HCT116 (cell line): ENCODE measurements at regions not wholly inside any gene's neighbourhood (a gene's known extent, or its start where the extent isn't known, plus 50 kb on each side); places are given as distances from the start of the nearest gene placed in this dataset.

Source experiments
- ATAC-seq: fragments of 200-7000 bp; cut with Tn5 transposase; 2 replicates; pipeline ENCODE4 v1.9.1; 2020; ENCODE audit warnings: mild to moderate bottlenecking, moderate library complexity
- BruUV-seq: library from RNA; stranded (reverse); fragments of 400-500 nt; replicated peaks from 2 replicates; lab custom pipeline; 2021; lab: Mats Ljungman, UMichigan
- CTCF ChIA-PET: fragments of 300-600 bp; sonication (Branson Sonifier 250); formaldehyde crosslinking; loops from one replicate; lab custom pipeline; 2021; ENCODE audit warnings: antibody characterized with exemption; lab: Charles Lee
- POLR2A ChIA-PET: fragments of 300-600, 350-600 bp; sonication (Branson Sonifier 250); formaldehyde crosslinking; loops from one replicate; lab custom pipeline; 2021; ENCODE audit warnings: antibody characterized with exemption; lab: Charles Lee
- RAD21 ChIA-PET, 2 experiments: fragments of 300-600 bp; sonication (Branson Sonifier 250); formaldehyde crosslinking; loops; one replicate each; lab custom pipeline; 2023; ENCODE audit warnings: low total read pairs in 2 of 2; ENCODE audit not compliant: uncharacterized antibody in 2 of 2, unreplicated experiment in 2 of 2, low non-redundant PET in 1 of 2; lab: Charles Lee
- DNase-seq: peaks from one replicate; pipeline ENCODE4 v3.0.0-alpha.2; 2010; ENCODE audit warnings: low read depth, low spot score
- H2AFZ ChIP-seq: fragments of 200-600 bp; shearing (Covaris generic), sonication (generic); 2 replicates; pipeline ENCODE4 v1.6.1; 2017; ENCODE audit warnings: low read depth, mixed run types, mixed read lengths, antibody characterized with exemption, low read length; ENCODE audit not compliant: poor library complexity, severe bottlenecking
- H3K27ac ChIP-seq: 2 replicates; pipeline ENCODE4 v1.5.1; 2012; ENCODE audit warnings: low read depth, low read length
- H3K27me3 ChIP-seq: fragments of 200-600 bp; sonication (generic); 2 replicates; pipeline ENCODE4 v1.6.1; 2016; ENCODE audit warnings: mixed run types, low read length, mixed read lengths; ENCODE audit not compliant: insufficient read depth
- H3K36me3 ChIP-seq, 2 experiments: fragments of 200-500 bp in 1 of 2; fragments of 200-600 bp in 1 of 2; sonication (Bioruptor generic) in 1 of 2; sonication (generic) in 1 of 2; 2 replicates each; pipeline versions ENCODE4 v1.5.1 to v1.6.1; 2014 to 2016; ENCODE audit warnings: low read length in 2 of 2, inconsistent platforms in 1 of 2, mixed read lengths in 1 of 2, mixed run types in 1 of 2; ENCODE audit not compliant: insufficient read depth in 2 of 2, control insufficient read depth in 1 of 2
- H3K4me1 ChIP-seq, 2 experiments: fragments of 200-600 bp in 1 of 2; sonication (generic) in 1 of 2; 2 replicates each; pipeline versions ENCODE4 v1.5.1 to v1.6.1; 2012 to 2017; ENCODE audit warnings: low read length in 2 of 2, inconsistent platforms in 1 of 2, mild to moderate bottlenecking in 1 of 2, mixed read lengths in 1 of 2, mixed run types in 1 of 2, moderate library complexity in 1 of 2; ENCODE audit not compliant: insufficient read depth in 2 of 2, control insufficient read depth in 1 of 2
- H3K4me2 ChIP-seq: fragments of 200-600 bp; sonication (generic); 2 replicates; pipeline ENCODE4 v1.6.1; 2017; ENCODE audit warnings: mixed run types, low read length, mixed read lengths
- H3K4me3 ChIP-seq, 2 experiments: fragments of 200-600 bp in 1 of 2; sonication (generic) in 1 of 2; replicated peaks in 1 of 2; 2 replicates each; pipeline ENCODE4 v1.5.1; 2011 to 2016; ENCODE audit warnings: low read length in 2 of 2, control low read depth in 1 of 2, low read depth in 1 of 2, mild to moderate bottlenecking in 1 of 2, mixed read lengths in 1 of 2, mixed run types in 1 of 2
- H3K79me2 ChIP-seq: fragments of 200-600 bp; sonication (generic); 2 replicates; pipeline ENCODE4 v1.6.1; 2017; ENCODE audit warnings: mild to moderate bottlenecking, mixed run types, low read length, moderate library complexity, mixed read lengths; ENCODE audit not compliant: insufficient read depth
- H3K9ac ChIP-seq: fragments of 200-600 bp; sonication (generic); 2 replicates; pipeline ENCODE4 v1.6.1; 2016; ENCODE audit warnings: low read length, mixed read lengths
- H3K9me2 ChIP-seq: fragments of 200-600 bp; sonication (generic), shearing (Covaris generic); 2 replicates; pipeline ENCODE4 v1.6.1; 2017; ENCODE audit warnings: mixed run types, mild to moderate bottlenecking, moderate library complexity; ENCODE audit not compliant: insufficient read depth
- H3K9me3 ChIP-seq, 2 experiments: fragments of 200-500 bp in 1 of 2; fragments of 200-600 bp in 1 of 2; sonication (Bioruptor generic) in 1 of 2; sonication (generic) in 1 of 2; 2 replicates each; pipeline ENCODE4 v1.6.1; 2014 to 2017; ENCODE audit warnings: low read length in 2 of 2, mixed read lengths in 2 of 2, inconsistent platforms in 1 of 2, low read depth in 1 of 2, mild to moderate bottlenecking in 1 of 2, mixed run types in 1 of 2, moderate library complexity in 1 of 2; ENCODE audit not compliant: control insufficient read depth in 1 of 2, insufficient read depth in 1 of 2
- H4K20me1 ChIP-seq: fragments of 200-600 bp; sonication (generic), shearing (Covaris generic); 2 replicates; pipeline ENCODE4 v1.6.1; 2017; ENCODE audit warnings: mixed run types, mild to moderate bottlenecking, moderate library complexity; ENCODE audit not compliant: insufficient read depth
- CBX3 ChIP-seq: IDR thresholded peaks from 2 replicates; pipeline ENCODE4 v1.6.1; 2012; ENCODE audit warnings: low read depth
- EGR1 ChIP-seq: IDR thresholded peaks from 2 replicates; pipeline ENCODE4 v1.6.1; 2012; ENCODE audit warnings: low read depth
- ELF1 ChIP-seq: IDR thresholded peaks from 2 replicates; pipeline ENCODE4 v1.6.1; 2012; ENCODE audit warnings: low read depth, borderline replicate concordance
- FOSL1 ChIP-seq: IDR thresholded peaks from 2 replicates; pipeline ENCODE4 v1.6.1; 2012; ENCODE audit warnings: low read depth
- JUND ChIP-seq: IDR thresholded peaks from 2 replicates; pipeline ENCODE4 v1.6.1; 2012
- POLR2A ChIP-seq: IDR thresholded peaks from 2 replicates; pipeline ENCODE4 v1.7.0; 2011; ENCODE audit warnings: borderline replicate concordance; ENCODE audit not compliant: insufficient read depth, insufficient read length; ENCODE audit errors: extremely low read depth
- POLR2AphosphoS5 ChIP-seq: IDR thresholded peaks from 2 replicates; pipeline ENCODE4 v1.6.1; 2011; ENCODE audit warnings: mild to moderate bottlenecking, low read depth, low read length, moderate library complexity
- RAD21 ChIP-seq: IDR thresholded peaks from 2 replicates; pipeline ENCODE4 v1.6.1; 2012; ENCODE audit warnings: low read depth, mild to moderate bottlenecking
- REST ChIP-seq: IDR thresholded peaks from 2 replicates; pipeline ENCODE4 v1.6.1; 2012; ENCODE audit warnings: low read depth
- TCF7L2 ChIP-seq: IDR thresholded peaks from 2 replicates; pipeline ENCODE4 v1.7.0; 2011; ENCODE audit warnings: borderline replicate concordance, inconsistent platforms; ENCODE audit not compliant: insufficient read depth, insufficient read length; ENCODE audit errors: extremely low read depth
- YY1 ChIP-seq: IDR thresholded peaks from 2 replicates; pipeline ENCODE4 v1.6.1; 2011; ENCODE audit warnings: low read length, low read depth, moderate library complexity, mild to moderate bottlenecking; ENCODE audit not compliant: insufficient replicate concordance; ENCODE audit errors: extremely low read depth
- intact Hi-C: fragments of 100-400 bp; cut with micrococcal nuclease; formaldehyde crosslinking; loops from 2 replicates; pipeline ENCODE4 v1.10.0; 2022
- TF ChIP-seq, protein P1 (sequence below): IDR thresholded peaks from 2 replicates; pipeline ENCODE4 v1.6.1; 2011; ENCODE audit warnings: mild to moderate bottlenecking, low read length, moderate library complexity; ENCODE audit not compliant: insufficient replicate concordance; ENCODE audit errors: extremely low read depth

DNA sequence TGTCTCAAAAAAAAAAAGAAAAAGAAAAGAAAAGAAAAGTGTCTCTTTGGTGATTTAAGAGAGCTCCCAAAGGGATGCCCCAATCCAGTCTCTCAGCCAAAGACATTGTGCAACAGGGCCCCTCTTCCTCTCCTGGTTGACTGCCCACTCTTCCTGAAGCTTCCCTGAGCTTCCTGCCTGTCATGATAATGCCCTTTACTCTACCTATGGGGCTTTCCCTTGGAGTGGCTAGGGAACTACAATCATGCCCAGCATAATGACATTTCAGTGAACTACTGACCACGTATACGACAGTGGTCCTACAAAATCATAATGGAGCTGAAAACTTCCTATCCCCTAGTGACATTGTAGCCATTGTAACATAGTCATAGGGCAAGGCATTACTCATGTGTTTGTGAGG, 118.0 kb downstream of the RASSF10 start:
- POLR2A ChIA-PET: no interaction called here
- RAD21 ChIA-PET: no interaction called here

More for the DNA sequence above, 118.0 kb downstream of the RASSF10 start:
- no TSS peak for BruUV-seq
- DNase-seq: no peak
- H3K27ac ChIP-seq: no peak overlapping the region
- H3K9me2 ChIP-seq: no peaks in the 10 kb centered on the region
- CTCF ChIA-PET: no interaction called here
- TF ChIP-seq POLR2AphosphoS5 (no peak), FOSL1 (no peak), POLR2A (no peak), TCF7L2 (no peak), JUND (no peak), YY1 (no peak), RAD21 (no peak), REST (no peak), ELF1 (no peak), CBX3 (no peak), EGR1 (no peak)
- TF ChIP-seq, protein P1, sequence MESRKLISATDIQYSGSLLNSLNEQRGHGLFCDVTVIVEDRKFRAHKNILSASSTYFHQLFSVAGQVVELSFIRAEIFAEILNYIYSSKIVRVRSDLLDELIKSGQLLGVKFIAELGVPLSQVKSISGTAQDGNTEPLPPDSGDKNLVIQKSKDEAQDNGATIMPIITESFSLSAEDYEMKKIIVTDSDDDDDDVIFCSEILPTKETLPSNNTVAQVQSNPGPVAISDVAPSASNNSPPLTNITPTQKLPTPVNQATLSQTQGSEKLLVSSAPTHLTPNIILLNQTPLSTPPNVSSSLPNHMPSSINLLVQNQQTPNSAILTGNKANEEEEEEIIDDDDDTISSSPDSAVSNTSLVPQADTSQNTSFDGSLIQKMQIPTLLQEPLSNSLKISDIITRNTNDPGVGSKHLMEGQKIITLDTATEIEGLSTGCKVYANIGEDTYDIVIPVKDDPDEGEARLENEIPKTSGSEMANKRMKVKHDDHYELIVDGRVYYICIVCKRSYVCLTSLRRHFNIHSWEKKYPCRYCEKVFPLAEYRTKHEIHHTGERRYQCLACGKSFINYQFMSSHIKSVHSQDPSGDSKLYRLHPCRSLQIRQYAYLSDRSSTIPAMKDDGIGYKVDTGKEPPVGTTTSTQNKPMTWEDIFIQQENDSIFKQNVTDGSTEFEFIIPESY: no peak
- no peak overlapping the region for H3K9ac ChIP-seq
- no peak for ATAC-seq
- no peaks in the 10 kb centered on the region for H3K79me2 ChIP-seq
- H3K36me3 ChIP-seq: no peaks in the 10 kb centered on the region
- H3K27me3 ChIP-seq: no peaks in the 10 kb centered on the region
- no peak overlapping the region for H3K4me3 ChIP-seq
- intact Hi-C loops: no loop called here
- H2AFZ ChIP-seq: no peak overlapping the region
- H4K20me1 ChIP-seq: no peaks in the 10 kb centered on the region
- H3K4me1 ChIP-seq: no peaks in the 10 kb centered on the region
- H3K4me2 ChIP-seq: no peak overlapping the region
- H3K9me3 ChIP-seq: no peaks in the 10 kb centered on the region
